ENCODE measurements at regions not wholly inside any gene's neighbourhood (a gene's known extent, or its start where the extent isn't known, plus 50 kb on each side); places are given as distances from the start of the nearest gene placed in this dataset.
"Not testable (repeated sequence)": the region's sequence is repeated elsewhere in the genome, so short reads cannot be mapped to it uniquely, and the experiment has no call there.

GRCh38 chr17:16886655-16887322 is 85.1 kb downstream of the TNFRSF13B start:
- H3K23me2 ChIP-seq (ENCODE audit: insufficient read length, low read depth, low read length, poor library complexity, severe bottlenecking): no peaks in the 10 kb centered on the region
- H3K23ac ChIP-seq (ENCODE audit: insufficient read length, low read depth, low read length): no peak overlapping the region
- H4K5ac ChIP-seq (ENCODE audit: insufficient read length, low read depth, low read length): no peak overlapping the region
- H3T11ph ChIP-seq (ENCODE audit: low read length): no peak overlapping the region
- H3K9ac ChIP-seq (ENCODE audit: extremely low read depth, insufficient read length, low read length): no peak overlapping the region
- no peaks in the 10 kb centered on the region for H3K79me1 ChIP-seq (ENCODE audit: insufficient read depth, low read depth, low read length, poor library complexity, severe bottlenecking)
- no peaks in the 10 kb centered on the region for H4K20me1 ChIP-seq (ENCODE audit: control insufficient read depth, insufficient read depth, insufficient read length)
- no peak overlapping the region for H2BK5ac ChIP-seq (ENCODE audit: insufficient read length, low read length)
- TF ChIP-seq, protein P1, sequence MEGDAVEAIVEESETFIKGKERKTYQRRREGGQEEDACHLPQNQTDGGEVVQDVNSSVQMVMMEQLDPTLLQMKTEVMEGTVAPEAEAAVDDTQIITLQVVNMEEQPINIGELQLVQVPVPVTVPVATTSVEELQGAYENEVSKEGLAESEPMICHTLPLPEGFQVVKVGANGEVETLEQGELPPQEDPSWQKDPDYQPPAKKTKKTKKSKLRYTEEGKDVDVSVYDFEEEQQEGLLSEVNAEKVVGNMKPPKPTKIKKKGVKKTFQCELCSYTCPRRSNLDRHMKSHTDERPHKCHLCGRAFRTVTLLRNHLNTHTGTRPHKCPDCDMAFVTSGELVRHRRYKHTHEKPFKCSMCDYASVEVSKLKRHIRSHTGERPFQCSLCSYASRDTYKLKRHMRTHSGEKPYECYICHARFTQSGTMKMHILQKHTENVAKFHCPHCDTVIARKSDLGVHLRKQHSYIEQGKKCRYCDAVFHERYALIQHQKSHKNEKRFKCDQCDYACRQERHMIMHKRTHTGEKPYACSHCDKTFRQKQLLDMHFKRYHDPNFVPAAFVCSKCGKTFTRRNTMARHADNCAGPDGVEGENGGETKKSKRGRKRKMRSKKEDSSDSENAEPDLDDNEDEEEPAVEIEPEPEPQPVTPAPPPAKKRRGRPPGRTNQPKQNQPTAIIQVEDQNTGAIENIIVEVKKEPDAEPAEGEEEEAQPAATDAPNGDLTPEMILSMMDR (conservative IDR thresholded peaks at IDR 0.05): no peak
- no peak overlapping the region for H4K8ac ChIP-seq (replicated peaks; ENCODE audit: insufficient read length, low read depth, low read length)
- H3K36me3 Mint-ChIP-seq (ENCODE audit: insufficient read depth in 1 of 3, low read depth in 3 of 3): no peaks in the 10 kb centered on the region
- H3K9me3 ChIP-seq (ENCODE audit: control insufficient read depth, low read depth, low read length): no peaks in the 10 kb centered on the region
- no peak overlapping the region for H2AFZ ChIP-seq (ENCODE audit: low read length)
- H3K79me2 ChIP-seq (ENCODE audit: insufficient read depth, low read length): no peaks in the 10 kb centered on the region
- no peak overlapping the region for H2BK12ac ChIP-seq (ENCODE audit: insufficient read length, low read depth, low read length)
- no peaks in the 10 kb centered on the region; the same call in 1 of the 2 replicates for H3K27me3 Mint-ChIP-seq (ENCODE audit: low read depth)
- no peaks in the 10 kb centered on the region for H3K4me1 ChIP-seq (ENCODE audit: insufficient read depth, low read length)
- H3K4me2 ChIP-seq (ENCODE audit: insufficient read depth, insufficient read length, low read length): no peak overlapping the region
- H3K27me3 ChIP-seq (ENCODE audit: insufficient read depth, low read length): no peaks in the 10 kb centered on the region
- H3K56ac ChIP-seq (ENCODE audit: insufficient read length, low read depth, low read length): no peak overlapping the region
- 0 out of 4 replicates have a peak, but pooled peaks cover 0 to 2% of the 10 kb centered on the region in 2 experiments for H3K4me1 Mint-ChIP-seq
- no peak overlapping the region for H2BK20ac ChIP-seq (ENCODE audit: low read depth, low read length, poor library complexity, severe bottlenecking)
- no peak for DNase-seq
- no peak overlapping the region; a peak in 1 of 7 replicates for H3K27ac Mint-ChIP-seq
- no peak overlapping the region for H2BK15ac ChIP-seq (ENCODE audit: low read depth, low read length)
- no CpG with 5 or more reads among the region's 4 CpGs for WGBS (ENCODE audit: extremely low coverage, insufficient read length, low lambda C conversion rate)
- H4K91ac ChIP-seq (ENCODE audit: insufficient read length, low read depth, low read length): no peak overlapping the region
- H2AK5ac ChIP-seq (ENCODE audit: insufficient read length, low read length): no peak overlapping the region
- no peak overlapping the region for H3K4me3 Mint-ChIP-seq
- H3K27ac ChIP-seq (ENCODE audit: insufficient read length, low read depth, low read length): no peak overlapping the region
- H3K14ac ChIP-seq (ENCODE audit: insufficient read depth, low read length): no peak overlapping the region
- no peaks in the 10 kb centered on the region; a peak in 1 of 5 replicates for H3K9me3 Mint-ChIP-seq
- no peak overlapping the region for H3K4ac ChIP-seq (ENCODE audit: low read depth, low read length)
- H3K18ac ChIP-seq (ENCODE audit: insufficient read length, low read depth, low read length): no peak overlapping the region
- H2BK120ac ChIP-seq (ENCODE audit: low read depth, low read length, poor library complexity, severe bottlenecking): no peak overlapping the region

- not testable (repeated sequence) for H3K9ac ChIP-seq (ENCODE audit: extremely low read depth, insufficient read length, low read length); H3K79me1 ChIP-seq (ENCODE audit: insufficient read depth, low read depth, low read length, poor library complexity, severe bottlenecking); H3T11ph ChIP-seq (ENCODE audit: low read length); H3K23me2 ChIP-seq (ENCODE audit: insufficient read length, low read depth, low read length, poor library complexity, severe bottlenecking); H4K20me1 ChIP-seq (ENCODE audit: control insufficient read depth, insufficient read depth, insufficient read length); H3K27me3 ChIP-seq (ENCODE audit: insufficient read depth, low read length); H3K4ac ChIP-seq (ENCODE audit: low read depth, low read length); H2BK15ac ChIP-seq (ENCODE audit: low read depth, low read length); H4K8ac ChIP-seq (replicated peaks; ENCODE audit: insufficient read length, low read depth, low read length); H2BK20ac ChIP-seq (ENCODE audit: low read depth, low read length, poor library complexity, severe bottlenecking); H3K23ac ChIP-seq (ENCODE audit: insufficient read length, low read depth, low read length); H3K18ac ChIP-seq (ENCODE audit: insufficient read length, low read depth, low read length); H4K91ac ChIP-seq (ENCODE audit: insufficient read length, low read depth, low read length); H3K79me2 ChIP-seq (ENCODE audit: insufficient read depth, low read length); H3K4me1 ChIP-seq (ENCODE audit: insufficient read depth, low read length); H2AFZ ChIP-seq (ENCODE audit: low read length); H3K4me1 Mint-ChIP-seq; H2AK5ac ChIP-seq (ENCODE audit: insufficient read length, low read length); H3K27ac ChIP-seq (ENCODE audit: insufficient read length, low read depth, low read length); H3K27ac Mint-ChIP-seq; H3K27me3 Mint-ChIP-seq (ENCODE audit: low read depth); H3K4me2 ChIP-seq (ENCODE audit: insufficient read depth, insufficient read length, low read length); H3K36me3 Mint-ChIP-seq (ENCODE audit: insufficient read depth in 1 of 3, low read depth in 3 of 3); H3K4me3 Mint-ChIP-seq; DNase-seq; H3K9me3 Mint-ChIP-seq; H3K9me3 ChIP-seq (ENCODE audit: control insufficient read depth, low read depth, low read length); H3K56ac ChIP-seq (ENCODE audit: insufficient read length, low read depth, low read length); H2BK12ac ChIP-seq (ENCODE audit: insufficient read length, low read depth, low read length); H4K5ac ChIP-seq (ENCODE audit: insufficient read length, low read depth, low read length); H2BK120ac ChIP-seq (ENCODE audit: low read depth, low read length, poor library complexity, severe bottlenecking); H2BK5ac ChIP-seq (ENCODE audit: insufficient read length, low read length); H3K14ac ChIP-seq (ENCODE audit: insufficient read depth, low read length)
- WGBS (ENCODE audit: extremely low coverage, insufficient read length, low lambda C conversion rate): no CpG with 5 or more reads among the region's 6 CpGs
Observed at GRCh38 chr17:16885204-16885603, 86.7 kb downstream of the TNFRSF13B start.

Measured in H9 (cell line).